ENCODE measurements at regions not wholly inside any gene's neighbourhood (a gene's known extent, or its start where the extent isn't known, plus 50 kb on each side); places are given as distances from the start of the nearest gene placed in this dataset.

- no peak overlapping the region for H3K27ac ChIP-seq (ENCODE audit: low read depth in 2 of 2, low read length in 2 of 2)
- H3K9ac ChIP-seq (ENCODE audit: low read depth in 1 of 2, low read length in 2 of 2): no peak overlapping the region
- H3K4me1 ChIP-seq (ENCODE audit: control insufficient read depth in 2 of 2, insufficient read depth in 2 of 2, low read length in 2 of 2): no peaks in the 10 kb centered on the region
- H3K36me3 ChIP-seq (ENCODE audit: control insufficient read depth in 2 of 2, insufficient read depth in 2 of 2, low read length in 2 of 2): no peaks in the 10 kb centered on the region
- no peaks in the 10 kb centered on the region for H3K9me3 ChIP-seq (ENCODE audit: control insufficient read depth in 2 of 2, low read length in 2 of 2)
- no peaks in the 10 kb centered on the region for H3K27me3 ChIP-seq (ENCODE audit: control insufficient read depth in 2 of 2, insufficient read depth in 2 of 2, low read length in 2 of 2)
- no peak overlapping the region for H3K4me3 ChIP-seq (ENCODE audit: low read length in 2 of 2)
Measured at GRCh38 chr7:33836797-33837355, 68.5 kb upstream of the BMPER start.

GRCh38 chr7:33837356-33837851, 67.9 kb upstream of the BMPER start:
- no peak overlapping the region for H3K27ac ChIP-seq (ENCODE audit: low read depth in 2 of 2, low read length in 2 of 2)
- H3K9ac ChIP-seq (ENCODE audit: low read depth in 1 of 2, low read length in 2 of 2): no peak overlapping the region

GRCh38 chr7:33841031-33841430, 64.3 kb upstream of the BMPER start:
- Histone ChIP-seq H3K27ac (ENCODE audit: low read depth in 2 of 2, low read length in 2 of 2) (no peak overlapping the region), H3K4me3 (ENCODE audit: low read length in 2 of 2) (no peak overlapping the region), H3K9me3 (ENCODE audit: control insufficient read depth in 2 of 2, low read length in 2 of 2) (no peaks in the 10 kb centered on the region), H3K4me1 (ENCODE audit: control insufficient read depth in 2 of 2, insufficient read depth in 2 of 2, low read length in 2 of 2) (no peaks in the 10 kb centered on the region), H3K36me3 (ENCODE audit: control insufficient read depth in 2 of 2, insufficient read depth in 2 of 2, low read length in 2 of 2) (no peaks in the 10 kb centered on the region), H3K27me3 (ENCODE audit: control insufficient read depth in 2 of 2, insufficient read depth in 2 of 2, low read length in 2 of 2) (no peaks in the 10 kb centered on the region), H3K9ac (ENCODE audit: low read depth in 1 of 2, low read length in 2 of 2) (no peak overlapping the region)

More at GRCh38 chr7:33837356-33837851, 67.9 kb upstream of the BMPER start:
- H3K4me1 ChIP-seq (ENCODE audit: control insufficient read depth in 2 of 2, insufficient read depth in 2 of 2, low read length in 2 of 2): no peaks in the 10 kb centered on the region
- no peaks in the 10 kb centered on the region for H3K9me3 ChIP-seq (ENCODE audit: control insufficient read depth in 2 of 2, low read length in 2 of 2)
- no peak overlapping the region for H3K4me3 ChIP-seq (ENCODE audit: low read length in 2 of 2)
- H3K27me3 ChIP-seq (ENCODE audit: control insufficient read depth in 2 of 2, insufficient read depth in 2 of 2, low read length in 2 of 2): no peaks in the 10 kb centered on the region
- H3K36me3 ChIP-seq (ENCODE audit: control insufficient read depth in 2 of 2, insufficient read depth in 2 of 2, low read length in 2 of 2): no peaks in the 10 kb centered on the region

GRCh38 chr7:33841705-33842129, 63.6 kb upstream of the BMPER start:
- Histone ChIP-seq H3K27ac (ENCODE audit: low read depth in 2 of 2, low read length in 2 of 2) (no peak overlapping the region), H3K4me3 (ENCODE audit: low read length in 2 of 2) (no peak overlapping the region), H3K36me3 (ENCODE audit: control insufficient read depth in 2 of 2, insufficient read depth in 2 of 2, low read length in 2 of 2) (no peaks in the 10 kb centered on the region), H3K27me3 (ENCODE audit: control insufficient read depth in 2 of 2, insufficient read depth in 2 of 2, low read length in 2 of 2) (no peaks in the 10 kb centered on the region), H3K4me1 (ENCODE audit: control insufficient read depth in 2 of 2, insufficient read depth in 2 of 2, low read length in 2 of 2) (no peaks in the 10 kb centered on the region), H3K9me3 (ENCODE audit: control insufficient read depth in 2 of 2, low read length in 2 of 2) (no peaks in the 10 kb centered on the region), H3K9ac (ENCODE audit: low read depth in 1 of 2, low read length in 2 of 2) (no peak overlapping the region)

- no peaks in the 10 kb centered on the region for H3K27me3 ChIP-seq (ENCODE audit: control insufficient read depth in 2 of 2, insufficient read depth in 2 of 2, low read length in 2 of 2)
- H3K9ac ChIP-seq (ENCODE audit: low read depth in 1 of 2, low read length in 2 of 2): no peak overlapping the region
- no peak overlapping the region for H3K4me3 ChIP-seq (ENCODE audit: low read length in 2 of 2)
- H3K9me3 ChIP-seq (ENCODE audit: control insufficient read depth in 2 of 2, low read length in 2 of 2): no peaks in the 10 kb centered on the region
- H3K4me1 ChIP-seq (ENCODE audit: control insufficient read depth in 2 of 2, insufficient read depth in 2 of 2, low read length in 2 of 2): no peaks in the 10 kb centered on the region
- no peaks in the 10 kb centered on the region for H3K36me3 ChIP-seq (ENCODE audit: control insufficient read depth in 2 of 2, insufficient read depth in 2 of 2, low read length in 2 of 2)
- H3K27ac ChIP-seq (ENCODE audit: low read depth in 2 of 2, low read length in 2 of 2): no peak overlapping the region
Measured at GRCh38 chr7:33842150-33842549, 63.2 kb upstream of the BMPER start.

- no peaks in the 10 kb centered on the region for H3K4me1 ChIP-seq (ENCODE audit: control insufficient read depth in 2 of 2, insufficient read depth in 2 of 2, low read length in 2 of 2)
- H3K27me3 ChIP-seq (ENCODE audit: control insufficient read depth in 2 of 2, insufficient read depth in 2 of 2, low read length in 2 of 2): no peaks in the 10 kb centered on the region
- H3K4me3 ChIP-seq (ENCODE audit: low read length in 2 of 2): no peak overlapping the region
- H3K9me3 ChIP-seq (ENCODE audit: control insufficient read depth in 2 of 2, low read length in 2 of 2): no peaks in the 10 kb centered on the region
- no peaks in the 10 kb centered on the region for H3K36me3 ChIP-seq (ENCODE audit: control insufficient read depth in 2 of 2, insufficient read depth in 2 of 2, low read length in 2 of 2)
- H3K9ac ChIP-seq (ENCODE audit: low read depth in 1 of 2, low read length in 2 of 2): no peak overlapping the region
- no peak overlapping the region for H3K27ac ChIP-seq (ENCODE audit: low read depth in 2 of 2, low read length in 2 of 2)
Measured at GRCh38 chr7:33845991-33846509, 59.3 kb upstream of the BMPER start.

GRCh38 chr7:33849004-33849403, 56.3 kb upstream of the BMPER start:
- no peaks in the 10 kb centered on the region for H3K36me3 ChIP-seq (ENCODE audit: control insufficient read depth in 2 of 2, insufficient read depth in 2 of 2, low read length in 2 of 2)
- no peak overlapping the region for H3K27ac ChIP-seq (ENCODE audit: low read depth in 2 of 2, low read length in 2 of 2)
- no peak overlapping the region for H3K4me3 ChIP-seq (ENCODE audit: low read length in 2 of 2)
- H3K9me3 ChIP-seq (ENCODE audit: control insufficient read depth in 2 of 2, low read length in 2 of 2): no peaks in the 10 kb centered on the region
- no peak overlapping the region for H3K9ac ChIP-seq (ENCODE audit: low read depth in 1 of 2, low read length in 2 of 2)
- H3K27me3 ChIP-seq (ENCODE audit: control insufficient read depth in 2 of 2, insufficient read depth in 2 of 2, low read length in 2 of 2): no peaks in the 10 kb centered on the region
- no peaks in the 10 kb centered on the region for H3K4me1 ChIP-seq (ENCODE audit: control insufficient read depth in 2 of 2, insufficient read depth in 2 of 2, low read length in 2 of 2)

GRCh38 chr7:33849971-33850559, 55.3 kb upstream of the BMPER start:
- Histone ChIP-seq H3K9me3 (ENCODE audit: control insufficient read depth in 2 of 2, low read length in 2 of 2) (no peaks in the 10 kb centered on the region), H3K4me1 (ENCODE audit: control insufficient read depth in 2 of 2, insufficient read depth in 2 of 2, low read length in 2 of 2) (no peaks in the 10 kb centered on the region), H3K4me3 (ENCODE audit: low read length in 2 of 2) (no peak overlapping the region), H3K27ac (ENCODE audit: low read depth in 2 of 2, low read length in 2 of 2) (no peak overlapping the region), H3K36me3 (ENCODE audit: control insufficient read depth in 2 of 2, insufficient read depth in 2 of 2, low read length in 2 of 2) (no peaks in the 10 kb centered on the region), H3K27me3 (ENCODE audit: control insufficient read depth in 2 of 2, insufficient read depth in 2 of 2, low read length in 2 of 2) (no peaks in the 10 kb centered on the region), H3K9ac (ENCODE audit: low read depth in 1 of 2, low read length in 2 of 2) (no peak overlapping the region)

- H3K9ac ChIP-seq (ENCODE audit: low read depth in 1 of 2, low read length in 2 of 2): no peak overlapping the region
- H3K4me1 ChIP-seq (ENCODE audit: control insufficient read depth in 2 of 2, insufficient read depth in 2 of 2, low read length in 2 of 2): no peaks in the 10 kb centered on the region
- H3K36me3 ChIP-seq (ENCODE audit: control insufficient read depth in 2 of 2, insufficient read depth in 2 of 2, low read length in 2 of 2): no peaks in the 10 kb centered on the region
- no peaks in the 10 kb centered on the region for H3K9me3 ChIP-seq (ENCODE audit: control insufficient read depth in 2 of 2, low read length in 2 of 2)
- H3K27me3 ChIP-seq (ENCODE audit: control insufficient read depth in 2 of 2, insufficient read depth in 2 of 2, low read length in 2 of 2): no peaks in the 10 kb centered on the region
- no peak overlapping the region for H3K4me3 ChIP-seq (ENCODE audit: low read length in 2 of 2)
- no peak overlapping the region for H3K27ac ChIP-seq (ENCODE audit: low read depth in 2 of 2, low read length in 2 of 2)
Measured at GRCh38 chr7:33850768-33851167, 54.6 kb upstream of the BMPER start.

- H3K9me3 ChIP-seq (ENCODE audit: control insufficient read depth in 2 of 2, low read length in 2 of 2): no peaks in the 10 kb centered on the region
- H3K4me3 ChIP-seq (ENCODE audit: low read length in 2 of 2): no peak overlapping the region
- no peaks in the 10 kb centered on the region for H3K36me3 ChIP-seq (ENCODE audit: control insufficient read depth in 2 of 2, insufficient read depth in 2 of 2, low read length in 2 of 2)
- no peak overlapping the region for H3K27ac ChIP-seq (ENCODE audit: low read depth in 2 of 2, low read length in 2 of 2)
- H3K27me3 ChIP-seq (ENCODE audit: control insufficient read depth in 2 of 2, insufficient read depth in 2 of 2, low read length in 2 of 2): no peaks in the 10 kb centered on the region
- H3K9ac ChIP-seq (ENCODE audit: low read depth in 1 of 2, low read length in 2 of 2): no peak overlapping the region
- H3K4me1 ChIP-seq (ENCODE audit: control insufficient read depth in 2 of 2, insufficient read depth in 2 of 2, low read length in 2 of 2): no peaks in the 10 kb centered on the region
Measured at GRCh38 chr7:33852838-33853237, 52.5 kb upstream of the BMPER start.
